CD4-positive, alpha-beta memory T cell (primary cell): ENCODE measurements at regions not wholly inside any gene's neighbourhood (a gene's known extent, or its start where the extent isn't known, plus 50 kb on each side); places are given as distances from the start of the nearest gene placed in this dataset.

Source experiments
- CTCF ChIA-PET: fragments of 350-600 bp; sonication (Branson Sonifier 250); formaldehyde crosslinking; loops from one replicate; lab custom pipeline; 2021; ENCODE audit warnings: inconsistent platforms; ENCODE audit not compliant: partially characterized antibody; lab: Charles Lee
- POLR2A ChIA-PET: fragments of 350-600 bp; sonication (Branson Sonifier 250); formaldehyde crosslinking; loops from one replicate; lab custom pipeline; 2021; ENCODE audit not compliant: partially characterized antibody; lab: Charles Lee
- DNase-seq, 5 donors: peaks; one replicate each; pipeline versions ENCODE4 v3.0.0 to v3.0.0-alpha.2; 2020 to 2022; ENCODE audit warnings: mixed read lengths in 1 of 5
- H3K27ac ChIP-seq: one replicate; pipeline ENCODE4 v1.7.0; 2013; ENCODE audit warnings: low read depth, low read length
- H3K27me3 ChIP-seq: 2 replicates; pipeline ENCODE4 v1.7.0; 2013; ENCODE audit warnings: mild to moderate bottlenecking, low read length, moderate library complexity; ENCODE audit not compliant: insufficient read depth
- H3K36me3 ChIP-seq: 2 replicates; pipeline ENCODE4 v1.7.0; 2013; ENCODE audit warnings: mild to moderate bottlenecking, low read length, moderate library complexity; ENCODE audit not compliant: insufficient read depth
- H3K4me1 ChIP-seq: 2 replicates; pipeline ENCODE4 v1.7.0; 2013; ENCODE audit warnings: mild to moderate bottlenecking, low read length, moderate library complexity; ENCODE audit not compliant: insufficient read depth
- H3K4me3 ChIP-seq, 2 donors: one replicate each; pipeline ENCODE4 v1.7.0; 2013; ENCODE audit warnings: low read length in 2 of 2, mild to moderate bottlenecking in 1 of 2
- H3K9me3 ChIP-seq, 2 donors: one replicate each; pipeline ENCODE4 v1.7.0; 2013; ENCODE audit warnings: low read length in 2 of 2, control low read depth in 1 of 2; ENCODE audit not compliant: control insufficient read depth in 1 of 2
- H3K27ac Mint-ChIP-seq, 7 donors: one replicate each; pipeline ENCODE4 v1.8.0; 2020 to 2021; ENCODE audit warnings: mixed read lengths in 7 of 7, mild to moderate bottlenecking in 6 of 7, inconsistent platforms in 3 of 7, moderate library complexity in 3 of 7
- H3K27me3 Mint-ChIP-seq, 2 donors: one replicate each; pipeline ENCODE4 v1.8.0; 2020 to 2021; ENCODE audit warnings: mixed read lengths in 2 of 2
- H3K36me3 Mint-ChIP-seq, 2 donors: one replicate each; pipeline ENCODE4 v1.8.0; 2020 to 2021; ENCODE audit warnings: mixed read lengths in 2 of 2, inconsistent platforms in 1 of 2, mild to moderate bottlenecking in 1 of 2
- H3K4me1 Mint-ChIP-seq, 4 donors: one replicate each; pipeline ENCODE4 v1.8.0; 2020 to 2021; ENCODE audit warnings: mixed read lengths in 4 of 4, mild to moderate bottlenecking in 1 of 4
- H3K4me3 Mint-ChIP-seq, 8 donors: one replicate each; pipeline ENCODE4 v1.8.0; 2020 to 2021; ENCODE audit warnings: mixed read lengths in 8 of 8, mild to moderate bottlenecking in 7 of 8, moderate library complexity in 6 of 8, inconsistent platforms in 3 of 8
- H3K9me3 Mint-ChIP-seq, 8 donors: one replicate each; pipeline ENCODE4 v1.8.0; 2020 to 2021; ENCODE audit warnings: mixed read lengths in 8 of 8, mild to moderate bottlenecking in 5 of 8, inconsistent platforms in 3 of 8, moderate library complexity in 1 of 8
- intact Hi-C: fragments of 100-400 bp; cut with micrococcal nuclease; formaldehyde crosslinking; loops from one replicate; pipeline ENCODE4 v1.15.1; 2023

DNA sequence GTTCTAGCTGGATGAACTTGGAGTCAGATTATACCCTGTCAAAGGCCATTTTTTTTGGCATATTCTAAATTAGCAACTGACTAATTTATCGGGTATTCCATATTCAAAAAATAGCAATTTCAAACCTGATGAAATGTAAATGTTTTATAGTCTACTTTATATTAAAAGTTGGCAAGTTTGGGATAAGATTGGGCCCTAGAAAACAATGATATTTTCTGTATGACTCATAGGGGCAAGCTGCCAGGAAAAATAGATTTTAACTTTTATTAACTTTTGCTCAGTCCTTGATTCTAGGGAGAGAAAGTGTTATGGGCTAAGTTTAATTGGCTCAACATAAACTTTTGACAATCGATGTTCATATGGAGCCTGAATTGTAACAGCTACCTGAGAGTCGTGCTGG is 576.9 kb upstream of the B3GALT2 start:
- Histone ChIP-seq H3K4me1 (no peaks in the 10 kb centered on the region), H3K36me3 (no peaks in the 10 kb centered on the region), H3K27me3 (no peaks in the 10 kb centered on the region), H3K9me3 (no peaks in the 10 kb centered on the region), H3K27ac (no peak overlapping the region), H3K4me3 (no peak overlapping the region)
- Mint-ChIP-seq H3K9me3 (no peaks in the 10 kb centered on the region), H3K27ac (peak overlapping the region in 3 of 7 donors; percentile 22 to 53 (median 41)), H3K36me3 (no peaks in the 10 kb centered on the region), H3K27me3 (no peaks in the 10 kb centered on the region), H3K4me3 (no peak overlapping the region), H3K4me1 (no peaks in the 10 kb centered on the region)
- no peak for DNase-seq
- ChIA-PET POLR2A (no interaction called here), CTCF (no interaction called here)
- intact Hi-C loops, result no loop called here

DNA sequence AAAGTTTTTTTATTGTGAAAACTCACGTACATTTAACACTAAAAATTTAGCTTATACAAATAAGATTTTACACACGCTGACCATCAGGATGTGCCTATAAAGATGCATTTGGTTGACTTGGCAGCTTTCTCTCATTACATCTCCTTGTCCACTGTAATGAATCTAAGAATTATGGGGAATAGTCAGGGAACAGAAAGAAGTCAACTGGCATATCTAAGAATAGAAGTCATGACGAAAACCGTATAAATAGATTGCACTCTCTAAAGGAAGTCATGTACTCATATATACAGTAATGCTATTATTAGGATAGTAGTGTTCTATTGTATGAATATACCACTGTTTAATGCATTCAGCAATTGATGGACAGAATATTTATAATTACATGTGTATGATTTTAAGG is 575.8 kb upstream of the B3GALT2 start:
- intact Hi-C loops, result no loop called here
- no peaks in the 10 kb centered on the region for H3K27me3 ChIP-seq
- DNase-seq, result no peak
- Mint-ChIP-seq H3K36me3 (no peaks in the 10 kb centered on the region), H3K9me3 (no peaks in the 10 kb centered on the region), H3K27me3 (no peaks in the 10 kb centered on the region), H3K27ac (no peak overlapping the region), H3K4me3 (no peak overlapping the region), H3K4me1 (no peaks in the 10 kb centered on the region)
- ChIA-PET CTCF (no interaction called here), POLR2A (no interaction called here)
- no peak overlapping the region for H3K27ac ChIP-seq
- H3K9me3 ChIP-seq, result no peaks in the 10 kb centered on the region
- no peaks in the 10 kb centered on the region for H3K36me3 ChIP-seq
- H3K4me3 ChIP-seq, result no peak overlapping the region
- H3K4me1 ChIP-seq, result no peaks in the 10 kb centered on the region

DNA sequence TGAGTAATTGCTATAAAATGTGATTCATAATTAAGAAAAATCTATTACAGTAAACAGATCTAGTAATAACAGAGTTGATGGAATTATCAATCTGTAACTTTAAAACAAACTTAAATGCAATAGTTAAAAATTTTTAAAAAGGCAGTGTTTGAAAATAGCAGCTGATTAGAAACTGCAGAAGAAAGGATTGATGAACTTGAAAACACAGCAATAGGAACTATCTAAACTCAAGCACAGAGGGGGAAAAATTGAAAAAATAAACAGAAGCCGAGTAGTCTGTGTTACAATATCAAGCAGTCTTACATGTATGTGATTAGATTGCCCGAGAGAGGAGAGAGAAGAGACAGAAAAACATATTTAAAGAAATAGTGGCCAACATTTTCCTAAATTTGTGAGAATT is 569.0 kb upstream of the B3GALT2 start:
- H3K36me3 Mint-ChIP-seq, result no peaks in the 10 kb centered on the region
- no peaks in the 10 kb centered on the region for H3K27me3 Mint-ChIP-seq
- CTCF ChIA-PET, result interaction anchor here (1.0 to 1.6 kb wide), 4 partner anchors 10 to 307 kb away, joined by 3 to 4 read pairs (median 3); no protein-coding TSS in a partner anchor
- DNase-seq, result no peak
- H3K4me3 ChIP-seq, result no peak overlapping the region
- H3K9me3 ChIP-seq, result no peaks in the 10 kb centered on the region
- no peak overlapping the region for H3K27ac ChIP-seq
- no peaks in the 10 kb centered on the region for H3K36me3 ChIP-seq
- H3K4me1 ChIP-seq, result peaks cover 5% of the 10 kb centered on the region
- H3K27me3 ChIP-seq, result no peaks in the 10 kb centered on the region
- peaks cover 2 to 13% (median 3%) of the 10 kb centered on the region in 4 donors for H3K4me1 Mint-ChIP-seq
- H3K27ac Mint-ChIP-seq, result no peak overlapping the region
- peaks cover 0 to 5% (median 0%) of the 10 kb centered on the region in 8 donors for H3K9me3 Mint-ChIP-seq
- H3K4me3 Mint-ChIP-seq, result no peak overlapping the region
- intact Hi-C loops, result loop anchor here (1.0 to 10.0 kb wide), 4 partner anchors 293 to 573 kb away; no protein-coding TSS in a partner anchor
- POLR2A ChIA-PET, result no interaction called here

DNA sequence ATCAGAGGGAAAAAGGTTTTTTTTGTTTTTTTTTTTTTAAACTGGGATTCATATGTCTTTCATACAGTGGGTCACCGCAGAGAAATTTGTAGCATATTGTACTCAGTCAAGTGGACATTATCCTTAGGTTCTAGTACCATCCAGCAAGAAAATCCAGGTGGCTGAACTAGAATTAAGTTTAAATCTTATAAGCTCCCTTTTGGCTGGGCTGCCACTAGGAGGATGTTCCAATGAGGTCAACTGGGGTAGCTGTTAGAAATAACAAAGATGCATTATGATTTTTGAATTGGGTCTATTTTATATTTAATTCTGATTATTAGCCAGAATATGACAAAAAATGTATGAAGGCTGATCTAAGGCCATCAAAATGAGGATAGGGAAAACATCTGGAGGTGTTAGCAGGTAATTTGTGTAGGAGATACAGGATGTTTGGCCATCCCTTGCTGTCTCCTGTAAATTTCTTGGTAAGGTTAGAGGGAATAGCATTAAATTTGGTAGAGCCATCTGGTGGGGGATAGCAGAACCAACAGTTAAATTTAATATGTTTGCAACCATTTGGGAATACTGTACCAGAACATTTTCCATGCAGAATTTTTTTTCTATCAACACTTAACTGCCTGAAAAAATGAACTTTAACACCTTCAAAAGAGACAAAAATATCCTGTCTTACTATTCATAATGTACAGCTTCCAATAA is 568.5 kb upstream of the B3GALT2 start:
- DNase-seq, result no peak
- ChIA-PET CTCF (interaction anchor here (0.8 to 1.6 kb wide), 5 partner anchors 9 to 306 kb away, joined by 3 to 4 read pairs (median 3); no protein-coding TSS in a partner anchor), POLR2A (no interaction called here)
- Mint-ChIP-seq H3K4me3 (no peak overlapping the region), H3K4me1 (peaks cover 2 to 13% (median 3%) of the 10 kb centered on the region in 4 donors), H3K9me3 (peaks cover 0 to 5% (median 0%) of the 10 kb centered on the region in 8 donors), H3K36me3 (no peaks in the 10 kb centered on the region), H3K27me3 (no peaks in the 10 kb centered on the region), H3K27ac (peak overlapping the region in 1 of 7 donors; percentile 10)
- Histone ChIP-seq H3K4me1 (peaks cover 5% of the 10 kb centered on the region), H3K36me3 (no peaks in the 10 kb centered on the region), H3K27ac (no peak overlapping the region), H3K9me3 (no peaks in the 10 kb centered on the region), H3K4me3 (no peak overlapping the region), H3K27me3 (no peaks in the 10 kb centered on the region)
- intact Hi-C loops, result loop anchor here (1.0 to 10.0 kb wide), 4 partner anchors 293 to 572 kb away; no protein-coding TSS in a partner anchor

DNA sequence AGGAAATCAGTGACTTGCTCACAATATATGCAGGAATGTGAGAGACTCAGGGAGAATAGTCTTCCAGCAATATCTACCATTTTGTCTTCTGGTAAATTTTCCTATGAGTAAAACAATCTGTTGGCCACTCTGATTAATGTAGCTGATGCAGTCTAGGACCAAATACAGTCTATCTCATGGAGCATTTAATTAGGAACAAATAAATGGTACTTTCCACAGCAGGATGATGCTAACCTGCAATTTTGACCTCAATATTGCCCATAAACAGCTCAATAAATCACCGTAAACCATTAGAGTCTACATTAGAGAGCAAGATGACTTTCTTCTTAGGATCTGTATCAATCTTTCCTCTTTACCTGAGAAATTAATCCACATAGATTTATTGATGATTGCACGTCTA is 567.7 kb upstream of the B3GALT2 start:
- CTCF ChIA-PET, result interaction anchor here (0.8 to 1.8 kb wide), 3 partner anchors 11 to 305 kb away, joined by 3 to 6 read pairs (median 3); no protein-coding TSS in a partner anchor
- no peaks in the 10 kb centered on the region for H3K36me3 Mint-ChIP-seq
- POLR2A ChIA-PET, result no interaction called here
- peaks cover 5% of the 10 kb centered on the region for H3K4me1 ChIP-seq
- H3K4me3 Mint-ChIP-seq, result no peak overlapping the region
- H3K27ac Mint-ChIP-seq, result peak overlapping the region in 1 of 7 donors; percentile 33
- H3K36me3 ChIP-seq, result no peaks in the 10 kb centered on the region
- intact Hi-C loops, result loop anchor here (2.0 to 10.0 kb wide), 2 partner anchors 541 to 571 kb away; no protein-coding TSS in a partner anchor
- peaks cover 0 to 5% (median 0%) of the 10 kb centered on the region in 8 donors for H3K9me3 Mint-ChIP-seq
- H3K27me3 Mint-ChIP-seq, result no peaks in the 10 kb centered on the region
- no peaks in the 10 kb centered on the region for H3K9me3 ChIP-seq
- DNase-seq, result no peak
- H3K4me3 ChIP-seq, result no peak overlapping the region
- no peaks in the 10 kb centered on the region for H3K27me3 ChIP-seq
- no peak overlapping the region for H3K27ac ChIP-seq
- H3K4me1 Mint-ChIP-seq, result peaks cover 2 to 13% (median 3%) of the 10 kb centered on the region in 4 donors

DNA sequence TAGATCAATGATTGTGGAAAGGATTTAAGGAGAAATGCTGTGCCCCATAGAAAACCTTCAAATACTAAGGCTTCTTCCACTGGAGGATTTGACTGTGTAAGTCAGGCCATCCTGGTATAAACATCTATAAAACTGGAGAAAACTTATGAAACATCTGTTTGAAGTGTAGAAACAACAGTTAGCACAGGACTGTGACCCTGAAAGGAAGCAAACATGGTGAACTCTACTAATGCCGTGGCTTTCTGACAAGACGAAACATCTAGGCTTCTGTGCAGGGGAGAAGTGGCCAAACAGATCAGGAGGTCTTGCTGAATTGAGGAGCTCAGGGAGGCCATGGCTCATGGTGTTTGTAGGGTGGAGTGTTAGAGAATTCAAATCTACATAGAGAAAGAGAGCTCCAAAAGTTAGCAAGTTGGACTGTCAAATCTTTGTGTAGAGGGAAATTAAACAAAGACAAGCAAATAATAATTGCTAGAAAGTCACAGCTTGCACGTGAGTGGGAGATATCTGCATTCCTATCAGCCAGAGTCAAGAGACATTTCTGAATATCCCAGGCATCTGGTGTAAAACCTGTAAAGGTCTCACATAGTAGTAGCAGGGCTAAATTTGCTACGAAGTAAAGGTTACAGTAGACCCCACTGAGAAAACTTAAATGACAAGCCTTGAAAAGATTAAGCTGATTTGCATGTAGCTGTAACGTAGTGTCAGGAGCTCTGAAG is 566.8 kb upstream of the B3GALT2 start:
- no peak overlapping the region for H3K27ac ChIP-seq
- H3K27me3 Mint-ChIP-seq, result no peaks in the 10 kb centered on the region
- ChIA-PET CTCF (interaction anchor here (1.8 kb wide), 1 partner anchor 10 kb away, joined by 6 read pairs; no protein-coding TSS in a partner anchor), POLR2A (interaction anchor here (0.7 to 1.0 kb wide), 2 partner anchors 218 to 540 kb away, joined by 3 read pairs; no protein-coding TSS in a partner anchor)
- peak overlapping the region in 2 of 7 donors; percentile 14 to 37 for H3K27ac Mint-ChIP-seq
- intact Hi-C loops, result loop anchor here (10.0 kb wide), 1 partner anchor 542 kb away; no protein-coding TSS in a partner anchor
- peak overlapping the region in 1 of 8 donors; percentile 24 for H3K4me3 Mint-ChIP-seq
- no peak overlapping the region for H3K4me3 ChIP-seq
- H3K9me3 Mint-ChIP-seq, result peaks cover 0 to 5% (median 0%) of the 10 kb centered on the region in 8 donors
- no peaks in the 10 kb centered on the region for H3K9me3 ChIP-seq
- no peaks in the 10 kb centered on the region for H3K27me3 ChIP-seq
- DNase-seq, result no peak
- H3K36me3 Mint-ChIP-seq, result no peaks in the 10 kb centered on the region
- no peaks in the 10 kb centered on the region for H3K36me3 ChIP-seq
- H3K4me1 ChIP-seq, result peaks cover 5% of the 10 kb centered on the region
- peaks cover 2 to 13% (median 3%) of the 10 kb centered on the region in 4 donors for H3K4me1 Mint-ChIP-seq

GRCh38 chr1:193749868-193750267 is 563.5 kb upstream of the B3GALT2 start:
- POLR2A ChIA-PET, result no interaction called here
- peaks cover 0 to 4% of the 10 kb centered on the region in 2 donors for H3K36me3 Mint-ChIP-seq
- no peak overlapping the region for H3K27ac ChIP-seq
- H3K4me3 Mint-ChIP-seq, result no peak overlapping the region
- peaks cover 2% of the 10 kb centered on the region for H3K4me1 ChIP-seq
- H3K4me1 Mint-ChIP-seq, result peaks cover 0 to 10% (median 4%) of the 10 kb centered on the region in 4 donors
- CTCF ChIA-PET, result no interaction called here
- H3K9me3 Mint-ChIP-seq, result peaks cover 0 to 2% (median 0%) of the 10 kb centered on the region in 8 donors
- H3K27me3 Mint-ChIP-seq, result no peaks in the 10 kb centered on the region
- H3K9me3 ChIP-seq, result no peaks in the 10 kb centered on the region
- no peak for DNase-seq
- no peak overlapping the region for H3K4me3 ChIP-seq
- H3K27me3 ChIP-seq, result no peaks in the 10 kb centered on the region
- H3K36me3 ChIP-seq, result no peaks in the 10 kb centered on the region
- intact Hi-C loops, result loop anchor here (10.0 kb wide), 1 partner anchor 545 kb away; no protein-coding TSS in a partner anchor
- H3K27ac Mint-ChIP-seq, result no peak overlapping the region
